NCI-H2081 treated with DMSO at 0.1 percent for 48 hours (cell line): ENCODE measurements at regions not wholly inside any gene's neighbourhood (a gene's known extent, or its start where the extent isn't known, plus 50 kb on each side); places are given as distances from the start of the nearest gene placed in this dataset.

ENCODE experiments used
- DNase-seq: peaks from one replicate; lab custom pipeline; 2025; lab: John Stamatoyannopoulos, UW

- no peak for DNase-seq
Measured at GRCh38 chr2:150162241-150162942, 325.1 kb downstream of the RND3 start.

DNA sequence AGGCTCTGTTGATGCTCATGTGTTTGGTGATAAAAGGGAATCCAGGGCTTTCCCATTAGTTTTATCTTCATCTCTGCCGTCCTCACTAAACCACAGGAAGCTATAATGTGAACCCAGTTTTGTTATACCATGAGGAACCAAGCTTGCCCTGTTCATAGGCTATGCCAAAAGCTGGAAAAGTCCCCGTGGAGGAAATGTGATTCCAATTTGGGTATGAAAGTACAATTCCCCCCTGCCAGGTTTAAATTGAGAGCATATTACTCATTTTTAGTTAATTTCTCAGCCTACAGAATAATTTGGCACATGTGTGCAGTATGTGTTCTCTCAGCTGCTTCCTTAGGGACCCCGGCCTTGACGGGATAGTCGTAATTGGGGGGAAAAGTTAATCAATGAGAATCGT is 327.4 kb downstream of the RND3 start:
- DNase-seq, result no peak

DNA sequence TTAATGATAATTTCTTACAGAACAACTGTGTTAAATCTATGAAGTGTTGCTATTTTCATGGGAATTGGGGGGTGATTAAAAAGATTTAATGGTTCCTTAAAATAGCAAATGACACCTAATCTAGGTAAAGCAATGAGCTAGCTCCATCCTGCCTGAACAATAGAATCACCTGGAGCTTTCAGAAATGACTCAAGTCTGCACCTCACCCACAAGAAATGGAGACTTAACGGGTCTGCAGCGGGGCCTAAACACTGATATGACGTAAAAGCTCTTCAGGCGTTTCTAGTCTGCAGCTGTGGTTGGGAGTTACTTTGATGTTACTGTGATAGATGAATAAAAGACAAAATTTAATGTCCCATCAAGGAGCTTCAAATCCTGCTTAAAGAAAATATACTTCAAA is 328.2 kb downstream of the RND3 start:
- no peak for DNase-seq

- DNase-seq, result no peak
Measured at GRCh38 chr2:150156876-150157275, 330.6 kb downstream of the RND3 start.

GRCh38 chr2:150156415-150156814 is 331.1 kb downstream of the RND3 start:
- DNase-seq, result no peak

GRCh38 chr2:150154308-150154797 is 333.1 kb downstream of the RND3 start:
- no peak for DNase-seq

- DNase-seq, result no peak
Measured at GRCh38 chr2:150153646-150154307, 333.7 kb downstream of the RND3 start.

DNA sequence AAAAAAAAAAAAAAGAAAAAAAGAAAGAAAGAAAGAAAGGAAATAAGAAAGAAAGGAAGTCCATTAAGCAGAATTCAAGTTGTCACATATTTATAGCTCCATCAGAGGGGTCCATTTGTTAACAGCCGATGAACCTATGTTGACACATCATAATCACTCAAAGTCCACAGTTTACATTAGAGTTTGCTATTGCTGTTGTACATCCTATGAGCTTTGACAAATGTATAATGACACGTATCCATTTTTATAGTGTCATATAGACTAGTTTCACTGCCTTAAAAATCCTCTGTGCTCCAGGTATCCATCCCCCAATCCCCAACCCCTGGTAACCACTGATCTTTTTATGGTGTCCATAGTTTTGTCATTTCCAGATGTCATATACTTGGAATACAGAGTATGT is 335.2 kb downstream of the RND3 start:
- no peak for DNase-seq

GRCh38 chr2:150150144-150150543 is 337.3 kb downstream of the RND3 start:
- no peak for DNase-seq

DNA sequence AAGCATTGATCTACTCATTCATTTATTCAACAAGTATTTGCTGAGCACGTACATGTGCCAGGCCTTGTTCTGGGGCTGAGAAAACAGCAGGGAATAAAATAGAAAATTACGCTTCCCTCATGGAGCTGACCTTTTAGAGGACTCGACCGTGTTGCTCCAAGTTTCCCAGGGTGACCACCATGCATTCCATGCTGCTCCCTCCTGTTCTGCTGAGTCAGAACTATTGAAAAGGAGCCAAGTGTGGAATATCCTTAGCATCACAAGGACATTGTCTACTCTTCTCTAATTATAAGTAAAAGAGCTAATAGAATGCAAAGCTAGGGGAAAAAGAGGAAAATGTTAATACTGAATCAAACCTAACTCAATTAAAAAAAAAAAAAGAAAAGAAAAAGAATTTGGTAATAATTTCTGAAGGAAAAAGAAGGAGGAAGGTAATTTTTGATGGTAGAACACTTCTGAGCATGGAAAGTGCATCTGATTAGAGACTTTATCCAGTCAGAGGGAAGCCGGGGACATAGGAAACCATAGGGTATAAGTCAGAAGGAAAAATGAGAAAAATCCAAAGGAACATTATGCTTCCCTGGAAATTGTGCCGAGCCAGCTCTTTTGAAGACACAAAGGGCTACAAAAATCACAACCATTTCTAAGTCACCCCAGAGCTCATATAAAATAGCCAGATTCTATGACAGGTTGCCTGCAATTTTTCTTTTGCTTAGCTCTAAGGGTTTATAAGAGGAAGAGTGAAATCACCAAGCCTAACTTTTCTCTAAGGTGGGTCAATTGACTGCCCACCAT is 339.4 kb downstream of the RND3 start:
- no peak for DNase-seq

- DNase-seq, result no peak
Measured at GRCh38 chr2:150146879-150147278, 340.6 kb downstream of the RND3 start.

DNA sequence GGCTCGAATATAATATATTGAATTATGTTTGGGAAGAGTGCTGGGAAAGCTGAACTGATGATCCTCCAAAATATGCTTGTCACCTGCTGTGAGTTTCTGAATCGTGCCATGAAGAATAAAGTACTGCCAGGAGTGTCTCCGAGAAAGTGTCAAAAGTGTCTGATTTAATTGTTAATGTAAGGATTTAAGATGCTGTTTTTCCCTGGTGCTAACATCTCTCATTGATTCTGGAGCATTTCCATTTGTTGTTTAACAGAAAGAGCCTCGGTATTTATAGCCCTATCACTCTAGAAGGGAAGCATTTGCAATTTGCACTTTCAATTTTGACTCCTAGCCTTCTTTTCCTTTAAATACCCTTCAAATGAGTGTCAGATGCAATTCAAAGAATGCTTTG is 342.2 kb downstream of the RND3 start:
- no peak for DNase-seq

DNA sequence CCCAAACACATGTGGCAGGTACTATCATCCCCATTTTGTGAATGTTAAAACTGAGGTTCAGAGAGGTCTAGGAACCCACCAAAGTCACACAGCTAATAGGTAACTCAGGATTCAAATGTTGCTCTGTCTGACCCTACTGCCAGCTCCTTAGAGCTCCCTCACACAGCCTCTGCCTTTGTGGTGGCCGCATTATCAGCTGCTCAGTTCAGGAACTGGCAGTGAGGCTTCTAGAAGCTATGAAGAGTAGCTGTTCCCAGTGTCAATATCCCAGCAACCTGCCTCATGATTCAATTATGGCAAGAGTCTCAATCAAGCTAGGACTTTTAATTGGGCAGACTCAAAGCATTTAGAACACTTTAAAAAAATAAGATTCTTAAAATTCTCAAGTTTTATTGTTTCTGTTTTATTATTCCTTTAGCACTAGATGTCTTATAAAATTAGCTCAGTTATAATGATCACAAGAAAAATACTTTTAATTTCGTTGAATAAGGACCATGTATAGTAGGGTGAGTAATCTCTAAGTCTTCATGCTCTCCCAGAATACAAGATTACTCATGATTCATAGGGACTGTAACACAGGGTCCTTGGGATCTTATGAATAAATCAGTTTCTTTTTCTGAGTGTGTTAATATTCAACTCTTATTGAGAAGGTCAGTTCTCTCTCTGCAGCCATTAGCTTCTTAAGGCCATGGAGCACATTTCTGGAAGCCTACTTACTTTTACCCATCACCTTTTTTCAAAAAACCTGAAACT is 342.7 kb downstream of the RND3 start:
- DNase-seq, result no peak

DNA sequence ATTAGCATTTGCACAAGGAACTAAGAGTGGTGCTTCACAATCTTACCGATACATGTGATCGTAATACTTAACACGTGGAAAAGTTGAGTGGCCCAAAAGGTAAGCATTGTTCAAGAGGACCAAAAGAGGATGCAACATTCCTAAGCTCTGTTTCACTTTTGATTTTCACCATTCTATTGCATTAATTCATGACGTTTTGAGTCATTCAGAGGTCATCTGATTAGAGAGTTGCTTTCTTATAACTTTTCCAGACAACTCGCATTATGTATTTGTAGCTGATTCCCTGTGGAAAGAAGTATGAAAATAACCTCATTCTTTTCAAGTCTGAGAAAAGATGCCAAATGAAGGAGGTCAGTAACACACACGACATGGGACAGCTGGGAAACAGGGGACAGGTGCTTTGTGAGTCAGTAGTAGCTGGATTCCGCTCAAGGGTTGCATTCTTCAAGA is 344.4 kb downstream of the RND3 start:
- no peak for DNase-seq

DNA sequence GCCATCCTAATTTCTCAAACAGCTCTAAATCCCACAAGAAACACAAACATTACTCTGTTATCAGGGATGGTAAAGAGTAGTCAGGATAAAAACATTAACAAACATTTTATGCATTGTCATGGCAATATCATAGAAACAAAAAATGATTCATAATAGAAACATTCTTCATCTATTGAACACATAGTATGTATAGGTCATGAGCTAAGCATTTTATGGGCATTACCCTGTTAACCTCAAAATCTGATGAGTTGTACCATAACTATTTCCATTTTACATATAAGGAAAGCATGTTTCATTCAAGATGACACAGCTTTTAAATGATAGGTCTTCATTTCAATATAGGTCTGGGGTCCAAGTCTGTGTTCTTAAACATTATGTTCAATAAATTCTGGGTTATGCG is 344.9 kb downstream of the RND3 start:
- DNase-seq, result no peak

DNA sequence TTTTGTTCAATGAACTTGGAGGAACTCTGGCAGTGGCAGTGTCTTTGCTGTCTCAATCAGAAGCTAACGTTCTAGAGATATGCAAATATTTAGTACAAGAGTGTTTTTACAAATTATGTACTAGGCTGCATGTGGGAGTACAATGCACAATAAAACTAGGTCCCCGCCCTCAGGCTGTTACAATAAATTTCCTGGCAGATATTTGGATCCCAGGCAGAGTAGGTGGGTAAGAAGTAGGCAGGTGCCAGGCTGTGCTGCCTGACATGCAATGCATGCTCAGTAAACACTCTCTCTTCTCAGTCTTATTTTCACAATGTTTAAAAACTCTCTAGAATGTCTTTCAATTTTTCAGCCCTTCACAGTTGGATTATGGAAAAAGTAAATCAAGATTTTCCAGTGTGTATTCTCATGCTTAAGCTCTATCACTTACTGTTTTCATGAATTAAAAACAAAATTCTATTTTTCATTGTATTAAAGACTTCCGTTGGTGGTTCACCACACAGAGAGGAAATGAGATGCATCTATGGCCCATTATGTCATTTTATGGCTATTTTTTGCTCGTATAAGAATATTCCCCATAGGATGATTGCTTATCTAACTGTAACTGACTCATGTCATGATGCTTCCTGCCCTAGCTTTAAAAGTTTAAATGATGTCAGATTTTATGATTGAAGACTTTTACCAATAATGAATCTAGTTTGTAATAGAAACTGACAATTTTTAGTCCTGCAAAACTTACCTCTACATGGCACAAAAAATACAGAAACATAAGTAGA is 346.1 kb downstream of the RND3 start:
- DNase-seq, result no peak

DNA sequence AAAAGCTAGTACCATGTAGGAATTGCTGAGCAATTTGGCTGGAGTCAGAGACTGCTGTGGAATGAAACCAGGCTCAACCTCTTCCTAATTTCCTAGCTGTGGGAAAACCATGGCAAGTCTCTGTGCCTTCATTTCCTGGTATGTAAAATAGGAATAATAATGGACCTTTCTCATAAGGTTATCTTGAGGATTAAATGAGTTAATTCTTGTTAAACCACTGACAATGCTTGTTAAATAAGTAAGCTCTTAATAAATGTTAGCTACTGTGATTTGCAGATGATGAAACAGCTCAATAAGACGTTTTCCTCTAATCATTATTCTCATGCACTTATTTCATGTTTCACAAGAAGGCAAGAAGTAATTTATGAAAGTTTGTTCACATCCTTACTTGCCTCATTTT is 346.7 kb downstream of the RND3 start:
- no peak for DNase-seq

- no peak for DNase-seq
Measured at GRCh38 chr2:150138587-150138986, 348.9 kb downstream of the RND3 start.

- no peak for DNase-seq
Measured at GRCh38 chr2:150137338-150138069, 350.0 kb downstream of the RND3 start.

DNA sequence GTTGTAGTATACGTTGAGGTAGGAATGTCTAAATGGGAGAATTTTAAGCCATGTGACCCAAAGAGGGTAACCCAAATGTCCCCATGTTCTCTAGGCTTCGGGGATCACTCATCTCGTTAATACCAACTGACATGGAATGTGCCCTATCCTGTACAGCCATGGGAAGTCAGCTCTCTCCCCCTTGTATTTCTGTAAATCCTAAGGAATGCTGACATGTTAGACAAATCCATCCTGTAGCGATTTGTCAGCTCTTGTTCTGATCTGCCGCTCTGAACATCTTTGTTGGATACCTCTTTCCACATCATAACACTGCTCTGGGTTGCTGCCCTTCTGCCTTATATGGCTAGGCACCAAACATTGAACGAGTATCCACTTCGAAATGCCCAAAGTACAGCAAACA is 350.6 kb downstream of the RND3 start:
- DNase-seq, result no peak

DNA sequence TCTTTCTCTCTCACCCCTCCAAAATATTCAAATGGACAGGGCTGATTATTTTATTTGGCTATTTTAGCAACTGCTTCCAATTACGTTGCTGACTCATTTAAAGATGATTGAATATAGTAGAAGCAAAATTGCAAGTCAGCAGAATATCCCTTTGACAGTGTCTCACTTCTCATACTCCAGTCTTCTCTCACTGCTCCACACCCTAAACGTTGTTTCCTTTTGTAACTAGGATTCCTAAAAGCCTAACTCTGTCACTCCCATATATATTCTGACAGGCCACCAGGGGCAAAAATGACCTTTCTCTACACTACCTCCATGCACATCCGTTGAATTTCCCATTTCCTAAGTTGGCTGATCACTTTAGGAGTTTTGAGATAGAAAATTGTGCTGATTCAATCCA is 351.1 kb downstream of the RND3 start:
- no peak for DNase-seq
